RCC 7860 (cell line): ENCODE measurements at regions not wholly inside any gene's neighbourhood (a gene's known extent, or its start where the extent isn't known, plus 50 kb on each side); places are given as distances from the start of the nearest gene placed in this dataset.
A peak's percentile ranks its signal among the peaks of the same experiment; 100 is the strongest.

Experiments
- DNase-seq: peaks from one replicate; pipeline ENCODE4 v3.0.0-alpha.2; 2015; ENCODE audit warnings: low spot score
- FAIRE-seq: peaks from 2 replicates; lab custom pipeline; 2012; peaks lifted over from hg19 to GRCh38; lab: Jason Lieb, UNC

- FAIRE-seq (no peak), DNase-seq (no peak)
Measured at GRCh38 chr7:34269084-34269483, 363.7 kb downstream of the BMPER start.

DNA sequence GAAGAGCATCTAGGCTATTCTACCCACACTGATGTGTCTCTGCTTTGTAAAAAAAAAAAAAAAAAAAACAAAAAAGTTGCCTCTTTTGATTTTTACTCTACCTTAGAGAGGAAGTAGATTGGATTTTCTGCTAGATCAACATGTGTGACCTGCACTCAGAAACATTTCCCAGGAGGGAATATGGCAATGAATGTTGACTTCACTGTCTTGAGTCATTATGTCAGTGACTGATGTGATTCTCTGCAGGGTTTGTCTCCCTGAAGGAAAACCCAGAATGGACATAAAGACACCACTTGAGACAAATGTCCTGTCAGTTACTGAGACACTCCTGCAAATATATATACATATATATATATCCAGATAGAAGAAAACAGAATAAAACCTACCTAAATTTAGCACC lies 370.3 kb downstream of the BMPER start:
- no peak for DNase-seq
- no peak for FAIRE-seq

- FAIRE-seq (no peak), DNase-seq (no peak)
Measured at GRCh38 chr7:34277016-34277802, 371.9 kb downstream of the BMPER start.

DNA sequence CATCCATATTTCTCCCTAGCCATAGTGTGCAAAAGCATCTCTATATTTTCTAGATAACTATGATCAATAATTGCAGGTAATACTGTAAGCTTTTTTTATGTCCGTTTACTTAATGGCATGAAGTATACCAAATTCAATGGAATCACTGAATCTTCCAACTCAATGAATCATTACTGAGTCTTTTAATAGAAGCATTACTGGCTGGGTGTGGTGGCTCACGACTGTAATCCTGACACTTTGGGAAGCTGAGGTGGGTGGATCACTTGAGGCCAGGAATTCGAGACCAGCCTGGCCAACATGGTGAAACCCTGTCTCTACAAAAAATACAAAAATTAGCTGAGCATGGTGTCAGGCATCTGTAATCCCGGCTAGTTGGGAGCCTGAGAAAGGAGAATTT lies 372.5 kb downstream of the BMPER start:
- no peak for DNase-seq
- no peak for FAIRE-seq

DNA sequence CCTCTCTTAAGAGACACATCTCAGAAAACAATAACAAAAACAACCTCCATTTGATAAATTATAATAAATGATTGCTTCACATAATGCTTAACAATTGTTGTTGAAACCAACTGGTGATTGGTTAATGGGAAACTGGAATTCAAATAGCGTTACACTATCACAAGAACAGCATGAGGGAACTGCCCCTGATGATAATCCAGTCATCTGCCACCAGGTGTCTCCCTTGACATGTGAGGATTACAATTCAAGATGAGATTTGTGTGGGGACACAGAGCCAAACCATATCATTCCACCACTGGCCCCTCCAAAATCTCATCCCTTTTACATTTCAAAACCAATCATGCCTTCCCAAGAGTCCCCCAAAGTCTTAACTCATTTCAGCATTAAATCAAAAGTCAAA lies 375.9 kb downstream of the BMPER start:
- no peak for FAIRE-seq

DNA sequence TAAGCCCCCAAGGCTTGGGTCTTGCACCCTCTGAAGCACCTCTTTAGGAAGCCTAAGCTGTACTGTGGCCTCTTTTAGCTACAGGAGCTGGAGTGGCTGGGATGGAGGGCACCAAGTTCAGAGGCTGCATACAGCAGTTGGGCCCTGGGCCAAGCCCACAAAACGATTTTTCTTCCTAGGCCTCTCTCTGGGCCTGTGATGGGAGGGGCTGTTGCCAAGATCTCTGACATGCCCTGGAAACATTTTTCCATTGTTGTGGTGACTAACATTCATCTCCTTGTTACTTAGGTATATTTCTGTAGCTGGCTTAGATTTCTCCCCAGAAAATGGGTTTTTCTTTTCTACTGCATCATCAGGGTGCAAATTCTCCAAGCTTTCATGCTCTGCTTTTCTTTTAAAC lies 375.7 kb upstream of the NPSR1 start:
- DNase-seq (no peak), FAIRE-seq (no peak)

More for the DNA sequence above, 375.9 kb downstream of the BMPER start:
- DNase-seq = no peak

- FAIRE-seq = no peak
Measured at GRCh38 chr7:34296663-34297062, 361.4 kb upstream of the NPSR1 start.

DNA sequence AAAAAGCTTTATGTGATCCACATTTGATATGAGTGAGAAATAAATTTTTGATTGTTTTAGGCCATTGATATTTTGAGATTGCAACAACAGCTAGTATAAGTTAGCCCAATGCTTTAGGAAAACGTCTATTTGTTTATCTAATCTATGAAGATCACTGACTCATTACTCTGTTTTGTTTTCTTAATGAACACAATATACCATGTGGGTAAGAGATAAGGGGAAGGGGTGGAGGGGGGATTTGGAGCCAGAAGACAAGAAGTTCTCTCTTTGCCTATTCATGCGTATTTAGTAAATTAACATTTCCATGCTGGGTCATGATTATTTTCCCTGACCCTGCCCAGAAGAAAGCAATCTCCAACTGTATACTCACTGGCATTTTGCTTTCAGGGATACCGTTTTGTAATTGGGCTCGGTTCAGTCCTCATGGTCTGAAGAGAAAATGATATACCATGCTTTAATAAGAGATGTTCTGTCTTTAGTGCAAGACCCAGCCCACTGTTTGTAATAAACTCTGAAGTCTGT lies 359.5 kb upstream of the NPSR1 start:
- FAIRE-seq = no peak
- no peak for DNase-seq

More at GRCh38 chr7:34296663-34297062, 361.4 kb upstream of the NPSR1 start:
- DNase-seq = no peak

- no peak for FAIRE-seq
Measured at GRCh38 chr7:34299066-34299465, 359.0 kb upstream of the NPSR1 start.

DNA sequence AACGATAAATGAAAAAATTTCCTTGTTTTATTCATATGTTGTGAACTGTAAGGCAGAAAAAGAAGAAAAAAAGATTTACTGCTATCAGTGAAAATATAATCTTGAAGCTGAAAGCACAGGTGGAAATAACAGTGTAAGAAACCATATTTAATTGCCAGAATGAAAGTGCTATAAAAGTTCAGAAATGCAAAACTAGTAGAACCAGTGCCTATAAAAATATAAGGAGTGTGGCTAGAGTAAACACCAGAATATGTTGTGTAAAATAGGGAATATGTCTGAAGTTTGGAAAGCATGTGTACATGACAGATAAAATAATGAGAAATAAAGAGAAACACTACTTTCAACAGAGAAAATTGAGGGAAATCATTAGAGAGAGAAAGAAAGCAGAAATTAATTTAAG lies 350.5 kb upstream of the NPSR1 start:
- no peak for DNase-seq
- no peak for FAIRE-seq

More at GRCh38 chr7:34299066-34299465, 359.0 kb upstream of the NPSR1 start:
- no peak for DNase-seq

DNA sequence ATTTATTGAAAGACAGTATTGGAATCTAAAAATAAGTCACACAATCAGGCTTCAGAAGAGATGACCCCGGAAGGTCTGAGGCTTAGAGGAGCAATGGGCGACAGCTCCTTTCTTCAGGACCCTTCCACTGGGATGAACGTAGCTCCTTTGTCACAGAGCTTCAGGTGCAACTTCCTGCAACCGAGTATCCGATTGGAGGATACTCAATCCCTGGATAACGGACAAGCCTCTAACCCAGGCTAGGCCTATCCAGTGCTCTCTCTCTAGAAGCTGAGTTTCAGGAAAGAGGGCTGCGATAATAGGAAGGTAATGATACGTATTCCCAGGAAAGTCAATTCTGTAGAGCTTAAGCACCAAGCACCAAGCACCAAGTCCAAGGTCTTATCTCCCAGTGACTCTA lies 349.4 kb upstream of the NPSR1 start:
- DNase-seq = no peak
- FAIRE-seq = no peak

GRCh38 chr7:34309116-34309515 lies 348.9 kb upstream of the NPSR1 start:
- DNase-seq (no peak), FAIRE-seq (no peak)

DNA sequence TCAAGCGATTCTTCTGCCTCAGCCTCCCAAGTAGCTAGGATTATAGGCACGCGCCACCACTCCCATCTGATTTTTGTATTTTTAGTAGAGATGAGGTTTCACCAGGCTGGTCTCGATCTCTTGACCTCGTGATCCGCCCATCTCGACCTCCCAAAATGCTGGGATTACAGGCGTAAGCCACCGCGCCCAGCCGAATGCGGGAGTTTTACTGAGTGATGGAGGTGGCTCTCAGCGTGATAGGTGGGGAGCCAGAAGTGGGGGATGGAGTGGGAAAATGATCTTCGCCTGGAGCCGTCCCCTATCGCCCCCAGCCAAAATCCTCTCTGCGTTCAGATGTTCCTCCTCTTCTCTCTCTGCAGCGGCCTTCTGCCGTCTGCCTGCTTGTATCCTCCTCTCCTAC lies 348.4 kb upstream of the NPSR1 start:
- FAIRE-seq (no peak), DNase-seq (no peak)

GRCh38 chr7:34311591-34311990 lies 346.4 kb upstream of the NPSR1 start:
- DNase-seq = no peak
- FAIRE-seq = no peak

GRCh38 chr7:34312624-34313023 lies 345.4 kb upstream of the NPSR1 start:
- no peak for FAIRE-seq
- DNase-seq = no peak

DNA sequence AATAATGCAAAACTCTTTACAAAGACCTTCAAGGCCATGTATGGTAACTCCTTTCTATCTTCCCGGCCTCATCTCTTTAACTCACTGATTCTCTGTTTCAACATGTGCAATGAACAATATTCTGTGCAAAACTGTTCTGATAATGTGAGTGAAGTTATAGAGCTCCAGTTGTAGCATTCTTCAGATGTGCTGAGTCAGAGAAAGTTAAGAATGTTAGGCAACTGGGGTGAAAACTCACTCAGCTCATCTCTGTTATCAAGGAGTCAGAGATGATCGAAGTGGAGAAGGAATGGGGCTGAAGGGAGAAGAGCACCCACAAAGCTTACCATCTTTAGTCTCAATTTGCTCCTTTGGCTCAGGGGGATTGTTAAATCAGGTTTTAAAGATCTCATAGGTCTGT lies 344.7 kb upstream of the NPSR1 start:
- no peak for FAIRE-seq
- no peak for DNase-seq

- DNase-seq (peak; percentile 84), FAIRE-seq (peak; percentile 5)
Measured at GRCh38 chr7:34315032-34315431, 343.0 kb upstream of the NPSR1 start.

DNA sequence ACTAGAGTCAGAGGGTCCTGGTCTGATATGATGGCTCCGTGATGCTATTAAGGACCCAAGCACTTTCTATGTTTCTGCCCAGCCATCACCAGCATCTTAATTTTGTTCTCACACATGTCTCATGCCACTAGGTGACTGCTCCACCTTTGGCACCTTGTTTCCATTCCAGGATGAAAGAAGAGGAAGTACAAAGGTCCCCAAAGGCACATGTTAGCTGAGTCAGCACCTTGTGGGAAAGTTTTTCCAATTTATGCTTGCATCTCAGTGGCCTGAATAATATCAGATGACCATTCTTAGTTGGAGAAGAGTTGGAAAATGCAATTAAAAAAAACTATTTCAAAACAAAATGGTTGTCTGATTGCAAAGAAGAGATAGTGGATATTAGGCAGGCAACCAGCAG lies 341.0 kb upstream of the NPSR1 start:
- FAIRE-seq (no peak), DNase-seq (no peak)

DNA sequence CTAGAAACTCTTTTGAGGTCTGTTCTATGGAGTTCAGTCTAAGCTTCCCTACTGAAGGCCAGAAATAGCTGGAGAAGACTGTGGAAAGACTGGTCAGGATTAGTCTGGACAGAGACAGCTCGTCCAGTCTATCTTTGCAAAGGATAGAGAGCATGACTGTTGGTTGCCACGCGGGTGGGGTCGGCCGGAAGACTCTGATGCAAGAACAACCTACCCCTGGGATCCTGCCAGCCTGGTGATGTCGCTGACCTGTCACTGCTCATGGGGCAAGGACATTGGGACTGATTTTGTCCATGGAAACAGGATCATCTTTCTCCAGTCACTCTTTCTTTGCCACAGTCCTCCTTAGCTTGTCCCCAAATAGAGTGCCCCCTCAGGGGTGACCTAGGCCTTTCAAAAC lies 337.6 kb upstream of the NPSR1 start:
- no peak for FAIRE-seq

DNA sequence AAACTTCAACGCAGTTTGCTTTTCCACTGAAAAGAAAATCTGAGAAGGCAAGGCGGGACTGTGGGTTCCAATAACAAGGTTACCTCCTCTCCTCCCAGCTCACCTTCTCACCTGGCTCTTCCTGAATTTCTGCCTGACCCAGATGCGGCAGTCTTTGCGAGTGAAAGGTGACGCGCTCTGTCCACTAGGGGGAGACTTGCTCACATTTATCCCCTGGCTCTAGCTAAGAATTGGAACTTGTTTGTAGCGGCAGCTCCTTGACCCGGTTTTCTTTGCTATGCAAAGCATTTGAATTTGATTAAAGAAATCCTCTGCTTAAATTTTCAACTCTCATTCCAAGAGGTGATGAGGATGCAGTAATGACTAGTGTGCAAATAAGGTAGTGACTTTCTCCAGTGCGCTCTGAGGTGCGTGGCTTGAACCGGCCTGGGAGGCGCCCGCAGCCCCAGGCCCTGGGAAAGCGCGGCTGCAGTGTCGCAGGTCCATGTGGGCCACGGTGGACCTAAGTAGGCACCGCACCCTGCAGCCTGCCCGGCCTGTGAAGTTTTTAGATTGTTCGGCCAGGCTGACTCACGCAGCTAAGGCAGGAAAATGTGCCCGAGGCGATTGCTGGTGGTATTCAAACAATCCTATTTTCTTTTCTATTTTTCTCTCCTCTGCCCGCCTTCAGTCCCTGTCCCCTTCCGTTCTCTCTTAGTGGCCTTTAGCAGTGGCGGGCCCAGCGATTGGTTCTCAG lies 336.9 kb upstream of the NPSR1 start:
- FAIRE-seq = peak; percentile 39
- peak; percentile 61 for DNase-seq

More for the DNA sequence above, 337.6 kb upstream of the NPSR1 start:
- DNase-seq = no peak

- FAIRE-seq = no peak
Measured at GRCh38 chr7:34322841-34323240, 335.2 kb upstream of the NPSR1 start.

GRCh38 chr7:34327681-34328080 lies 330.3 kb upstream of the NPSR1 start:
- DNase-seq (peak; percentile 46), FAIRE-seq (no peak)

More at GRCh38 chr7:34322841-34323240, 335.2 kb upstream of the NPSR1 start:
- DNase-seq = no peak
